Activated CD8-positive, alpha-beta T cell treated with anti-CD3 and anti-CD28 coated beads for 36 hours (primary cell): ENCODE measurements at regions not wholly inside any gene's neighbourhood (a gene's known extent, or its start where the extent isn't known, plus 50 kb on each side); places are given as distances from the start of the nearest gene placed in this dataset.
"Not testable (repeated sequence)": the region's sequence is repeated elsewhere in the genome, so short reads cannot be mapped to it uniquely, and the experiment has no call there.

Source experiments
- ATAC-seq: fragments of 200-7000 bp; cut with Tn5 transposase; one replicate; pipeline ENCODE4 v1.10.0; 2021; ENCODE audit warnings: mild to moderate bottlenecking, moderate library complexity
- CTCF ChIA-PET: fragments of 350-600 bp; sonication (Branson Sonifier 250); formaldehyde crosslinking; loops from one replicate; lab custom pipeline; 2021; ENCODE audit warnings: antibody characterized with exemption; lab: Charles Lee
- POLR2A ChIA-PET: fragments of 350-600 bp; sonication (Branson Sonifier 250); formaldehyde crosslinking; loops from one replicate; lab custom pipeline; 2021; ENCODE audit warnings: antibody characterized with exemption; lab: Charles Lee
- DNase-seq: peaks from one replicate; pipeline ENCODE4 v3.0.0-alpha.2; 2020
- H3K27ac Mint-ChIP-seq: one replicate; pipeline ENCODE4 v1.8.0; 2021; ENCODE audit warnings: mild to moderate bottlenecking, mixed read lengths
- H3K27me3 Mint-ChIP-seq: one replicate; pipeline ENCODE4 v1.8.0; 2021; ENCODE audit warnings: mixed read lengths
- H3K36me3 Mint-ChIP-seq: one replicate; pipeline ENCODE4 v1.8.0; 2021; ENCODE audit warnings: low read depth, mixed read lengths
- H3K4me1 Mint-ChIP-seq: one replicate; pipeline ENCODE4 v1.8.0; 2021; ENCODE audit warnings: low read depth, mixed read lengths
- H3K4me3 Mint-ChIP-seq: one replicate; pipeline ENCODE4 v1.8.0; 2021; ENCODE audit warnings: mild to moderate bottlenecking, moderate library complexity, mixed read lengths
- H3K9me3 Mint-ChIP-seq: one replicate; pipeline ENCODE4 v1.8.0; 2021; ENCODE audit warnings: mixed read lengths
- intact Hi-C: fragments of 100-400 bp; cut with micrococcal nuclease; formaldehyde crosslinking; loops from one replicate; pipeline ENCODE4 v1.10.0; 2022
- TF ChIP-seq, protein P1 (sequence below): fragments of 200-600 bp; IDR thresholded peaks from one replicate; pipeline ENCODE4 v1.8.0; 2022; ENCODE audit warnings: antibody characterized with exemption, mild to moderate bottlenecking

DNA sequence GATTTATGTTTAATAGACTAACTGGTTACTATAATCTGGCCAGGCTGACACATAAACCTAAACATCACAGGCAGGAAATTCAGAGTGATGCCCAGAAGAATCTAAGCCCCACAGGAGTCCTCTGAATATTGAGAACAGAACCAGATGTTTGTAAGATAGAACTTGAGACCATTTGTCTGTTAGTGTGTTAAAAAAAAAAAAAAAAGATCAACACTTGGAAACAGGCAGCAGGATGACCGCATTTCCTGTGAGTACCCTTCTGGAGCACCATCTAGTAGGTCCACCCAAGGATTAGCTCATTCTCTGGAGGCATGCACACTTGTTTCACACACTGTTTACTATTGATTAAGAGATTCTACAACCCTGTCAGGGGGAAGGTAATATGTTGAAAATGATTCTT, 111.4 kb upstream of the VANGL1 start:
- ChIA-PET POLR2A (no interaction called here), CTCF (no interaction called here)
- Mint-ChIP-seq H3K4me1 (no peaks in the 10 kb centered on the region), H3K9me3 (no peaks in the 10 kb centered on the region), H3K4me3 (no peak overlapping the region), H3K36me3 (no peaks in the 10 kb centered on the region), H3K27ac (no peak overlapping the region), H3K27me3 (no peaks in the 10 kb centered on the region)
- TF ChIP-seq, protein P1, sequence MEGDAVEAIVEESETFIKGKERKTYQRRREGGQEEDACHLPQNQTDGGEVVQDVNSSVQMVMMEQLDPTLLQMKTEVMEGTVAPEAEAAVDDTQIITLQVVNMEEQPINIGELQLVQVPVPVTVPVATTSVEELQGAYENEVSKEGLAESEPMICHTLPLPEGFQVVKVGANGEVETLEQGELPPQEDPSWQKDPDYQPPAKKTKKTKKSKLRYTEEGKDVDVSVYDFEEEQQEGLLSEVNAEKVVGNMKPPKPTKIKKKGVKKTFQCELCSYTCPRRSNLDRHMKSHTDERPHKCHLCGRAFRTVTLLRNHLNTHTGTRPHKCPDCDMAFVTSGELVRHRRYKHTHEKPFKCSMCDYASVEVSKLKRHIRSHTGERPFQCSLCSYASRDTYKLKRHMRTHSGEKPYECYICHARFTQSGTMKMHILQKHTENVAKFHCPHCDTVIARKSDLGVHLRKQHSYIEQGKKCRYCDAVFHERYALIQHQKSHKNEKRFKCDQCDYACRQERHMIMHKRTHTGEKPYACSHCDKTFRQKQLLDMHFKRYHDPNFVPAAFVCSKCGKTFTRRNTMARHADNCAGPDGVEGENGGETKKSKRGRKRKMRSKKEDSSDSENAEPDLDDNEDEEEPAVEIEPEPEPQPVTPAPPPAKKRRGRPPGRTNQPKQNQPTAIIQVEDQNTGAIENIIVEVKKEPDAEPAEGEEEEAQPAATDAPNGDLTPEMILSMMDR = no peak
- DNase-seq = no peak
- intact Hi-C loops = no loop called here
- no peak for ATAC-seq

DNA sequence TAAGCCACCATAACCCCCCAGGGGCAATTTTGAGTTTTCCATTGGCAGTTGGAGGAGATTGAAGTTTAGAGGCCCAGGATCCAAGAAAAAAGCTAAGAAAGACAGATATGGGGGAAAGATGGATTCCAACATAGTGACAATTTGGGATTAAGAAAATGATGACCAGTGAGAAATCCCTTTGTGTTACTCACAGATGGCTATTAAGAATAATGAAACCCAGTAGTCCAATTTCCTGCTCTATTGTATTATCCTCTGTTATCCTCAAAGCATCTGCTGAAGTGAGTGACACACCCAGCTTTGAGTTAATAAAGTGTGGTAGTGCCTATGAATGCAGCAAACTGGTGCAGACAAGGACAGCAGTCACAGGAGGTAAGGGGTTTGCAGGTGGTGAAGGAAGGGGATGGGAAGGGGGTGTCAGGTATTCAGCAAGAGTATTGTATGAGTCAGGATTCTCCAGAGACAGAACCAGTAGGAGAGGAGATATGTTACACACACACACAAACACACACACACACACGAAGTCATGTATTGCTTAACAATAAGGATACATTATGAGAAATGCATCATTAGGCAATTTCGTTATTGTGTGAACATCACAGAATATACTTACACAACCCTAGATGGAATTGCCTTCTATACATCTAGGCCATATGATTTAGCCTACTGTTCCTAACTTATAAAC, 112.4 kb upstream of the VANGL1 start:
- no peak for ATAC-seq
- H3K4me1 Mint-ChIP-seq = no peaks in the 10 kb centered on the region
- H3K36me3 Mint-ChIP-seq = no peaks in the 10 kb centered on the region
- no peak overlapping the region for H3K27ac Mint-ChIP-seq
- no peak for DNase-seq
- ChIA-PET CTCF (interaction anchor here (1.3 kb wide), 1 partner anchor 177 kb away, joined by 3 read pairs; no protein-coding TSS in a partner anchor), POLR2A (no interaction called here)
- no peaks in the 10 kb centered on the region for H3K27me3 Mint-ChIP-seq
- no peak overlapping the region for H3K4me3 Mint-ChIP-seq
- TF ChIP-seq, protein P1 = no peak
- intact Hi-C loops = no loop called here
- no peaks in the 10 kb centered on the region for H3K9me3 Mint-ChIP-seq

DNA sequence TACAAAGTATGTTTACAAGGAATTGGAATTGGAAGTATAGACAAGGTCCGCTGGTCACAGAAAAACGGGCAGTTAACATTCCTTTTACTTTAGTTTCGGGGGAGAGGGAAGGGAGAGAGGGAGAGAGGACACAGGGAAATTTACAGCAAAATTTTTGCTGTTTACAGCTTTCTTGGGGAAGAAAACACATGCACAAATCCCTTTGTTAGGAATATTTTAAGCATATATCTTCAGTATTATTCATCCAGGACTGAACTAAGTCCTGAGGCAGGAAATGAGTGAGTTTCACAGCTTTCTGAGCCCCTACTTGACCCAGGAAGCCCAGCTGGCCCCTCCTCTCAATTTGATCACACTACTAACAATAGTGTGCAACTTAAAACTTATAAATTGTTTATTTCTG, 113.4 kb upstream of the VANGL1 start:
- H3K4me1 Mint-ChIP-seq, H3K27ac Mint-ChIP-seq, POLR2A ChIA-PET, intact Hi-C loops, H3K4me3 Mint-ChIP-seq, H3K9me3 Mint-ChIP-seq, H3K27me3 Mint-ChIP-seq, H3K36me3 Mint-ChIP-seq, DNase-seq, ATAC-seq: not testable (repeated sequence)
- CTCF ChIA-PET = interaction anchor here (1.3 kb wide), 1 partner anchor 178 kb away, joined by 3 read pairs; no protein-coding TSS in a partner anchor

GRCh38 chr1:115527746-115528145, 114.0 kb upstream of the VANGL1 start:
- DNase-seq (no peak), ATAC-seq (no peak)
- TF ChIP-seq, protein P1 = no peak
- no peaks in the 10 kb centered on the region for H3K27me3 Mint-ChIP-seq
- CTCF ChIA-PET = no interaction called here
- no peaks in the 10 kb centered on the region for H3K4me1 Mint-ChIP-seq
- no peaks in the 10 kb centered on the region for H3K36me3 Mint-ChIP-seq
- POLR2A ChIA-PET = no interaction called here
- H3K9me3 Mint-ChIP-seq = no peaks in the 10 kb centered on the region
- H3K27ac Mint-ChIP-seq = no peak overlapping the region
- intact Hi-C loops = no loop called here
- no peak overlapping the region for H3K4me3 Mint-ChIP-seq

- TF ChIP-seq, protein P1 = no peak
- H3K4me1 Mint-ChIP-seq = no peaks in the 10 kb centered on the region
- no peak overlapping the region for H3K4me3 Mint-ChIP-seq
- CTCF ChIA-PET = no interaction called here
- DNase-seq (no peak), ATAC-seq (no peak)
- H3K27me3 Mint-ChIP-seq = no peaks in the 10 kb centered on the region
- no peak overlapping the region for H3K27ac Mint-ChIP-seq
- intact Hi-C loops = no loop called here
- H3K36me3 Mint-ChIP-seq = no peaks in the 10 kb centered on the region
- POLR2A ChIA-PET = no interaction called here
- no peaks in the 10 kb centered on the region for H3K9me3 Mint-ChIP-seq
These were observed 114.9 kb upstream of the VANGL1 start for GRCh38 chr1:115526900-115527299.
